ENCODE measurements at regions not wholly inside any gene's neighbourhood (a gene's known extent, or its start where the extent isn't known, plus 50 kb on each side); places are given as distances from the start of the nearest gene placed in this dataset.

GRCh38 chr4:54482529-54483200, 175.1 kb upstream of the KIT start:
- TF ChIP-seq EZH2 (IDR thresholded peaks at IDR 0.05; ENCODE audit: borderline replicate concordance, control insufficient read depth, low read depth, low read length), result no peak
- TF ChIP-seq, protein P1, sequence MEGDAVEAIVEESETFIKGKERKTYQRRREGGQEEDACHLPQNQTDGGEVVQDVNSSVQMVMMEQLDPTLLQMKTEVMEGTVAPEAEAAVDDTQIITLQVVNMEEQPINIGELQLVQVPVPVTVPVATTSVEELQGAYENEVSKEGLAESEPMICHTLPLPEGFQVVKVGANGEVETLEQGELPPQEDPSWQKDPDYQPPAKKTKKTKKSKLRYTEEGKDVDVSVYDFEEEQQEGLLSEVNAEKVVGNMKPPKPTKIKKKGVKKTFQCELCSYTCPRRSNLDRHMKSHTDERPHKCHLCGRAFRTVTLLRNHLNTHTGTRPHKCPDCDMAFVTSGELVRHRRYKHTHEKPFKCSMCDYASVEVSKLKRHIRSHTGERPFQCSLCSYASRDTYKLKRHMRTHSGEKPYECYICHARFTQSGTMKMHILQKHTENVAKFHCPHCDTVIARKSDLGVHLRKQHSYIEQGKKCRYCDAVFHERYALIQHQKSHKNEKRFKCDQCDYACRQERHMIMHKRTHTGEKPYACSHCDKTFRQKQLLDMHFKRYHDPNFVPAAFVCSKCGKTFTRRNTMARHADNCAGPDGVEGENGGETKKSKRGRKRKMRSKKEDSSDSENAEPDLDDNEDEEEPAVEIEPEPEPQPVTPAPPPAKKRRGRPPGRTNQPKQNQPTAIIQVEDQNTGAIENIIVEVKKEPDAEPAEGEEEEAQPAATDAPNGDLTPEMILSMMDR (IDR thresholded peaks at IDR 0.05 in 2 of 3, conservative IDR thresholded peaks at IDR 0.05 in 1 of 3; ENCODE audit: control insufficient read depth in 2 of 3, extremely low read depth in 1 of 3, insufficient read depth in 1 of 3, low read depth in 3 of 3, low read length in 3 of 3), result no peak
- no peak for TF ChIP-seq RCOR1 (conservative IDR thresholded peaks at IDR 0.05; ENCODE audit: low read depth, low read length)
- no peak for TF ChIP-seq DPF2 (IDR thresholded peaks at IDR 0.05)
- no peak for TF ChIP-seq MTA3 (IDR thresholded peaks at IDR 0.05; ENCODE audit: borderline replicate concordance, low read length)
- no peak for TF ChIP-seq SP1 (IDR thresholded peaks at IDR 0.05; ENCODE audit: low read depth, low read length)
- TF ChIP-seq CBX3 (IDR thresholded peaks at IDR 0.05; ENCODE audit: borderline replicate concordance, low read depth), result no peak
- no peak for TF ChIP-seq NRF1 (conservative IDR thresholded peaks at IDR 0.05; ENCODE audit: low read depth, low read length)
- no peak for TF ChIP-seq HDAC6 (IDR thresholded peaks at IDR 0.05; ENCODE audit: unreplicated experiment)
- no peak for TF ChIP-seq CUX1 (IDR thresholded peaks at IDR 0.05; ENCODE audit: insufficient replicate concordance, low read depth, low read length)

Data from GM12878 (cell line).